ENCODE measurements at regions not wholly inside any gene's neighbourhood (a gene's known extent, or its start where the extent isn't known, plus 50 kb on each side); places are given as distances from the start of the nearest gene placed in this dataset.

- Histone ChIP-seq H3K36me3 (ENCODE audit: control insufficient read depth, low read length) (no peaks in the 10 kb centered on the region), H3K4me3 (ENCODE audit: low read length) (no peak overlapping the region), H3K4me1 (ENCODE audit: control insufficient read depth, low read length) (no peaks in the 10 kb centered on the region), H3K9me2 (replicated peaks; ENCODE audit: control insufficient read depth, low read length) (no peaks in the 10 kb centered on the region), H3F3A (ENCODE audit: control insufficient read depth, insufficient read depth) (no peaks in the 10 kb centered on the region), H3K27ac (ENCODE audit: low read depth, low read length) (no peak overlapping the region), H3K4me2 (ENCODE audit: low read length) (no peak overlapping the region), H3K9me3 (ENCODE audit: control insufficient read depth, insufficient read depth, low read length) (no peaks in the 10 kb centered on the region), H3K79me2 (ENCODE audit: control insufficient read depth, low read length) (no peaks in the 10 kb centered on the region), H3K27me3 (ENCODE audit: control insufficient read depth, low read length) (no peaks in the 10 kb centered on the region), H4K20me1 (ENCODE audit: control insufficient read depth, insufficient read depth, low read depth, low read length) (no peaks in the 10 kb centered on the region)
- no peak for TF ChIP-seq EZH2phosphoT487 (IDR thresholded peaks at IDR 0.05; ENCODE audit: borderline replicate concordance, low read length)
- TF ChIP-seq, protein P1, sequence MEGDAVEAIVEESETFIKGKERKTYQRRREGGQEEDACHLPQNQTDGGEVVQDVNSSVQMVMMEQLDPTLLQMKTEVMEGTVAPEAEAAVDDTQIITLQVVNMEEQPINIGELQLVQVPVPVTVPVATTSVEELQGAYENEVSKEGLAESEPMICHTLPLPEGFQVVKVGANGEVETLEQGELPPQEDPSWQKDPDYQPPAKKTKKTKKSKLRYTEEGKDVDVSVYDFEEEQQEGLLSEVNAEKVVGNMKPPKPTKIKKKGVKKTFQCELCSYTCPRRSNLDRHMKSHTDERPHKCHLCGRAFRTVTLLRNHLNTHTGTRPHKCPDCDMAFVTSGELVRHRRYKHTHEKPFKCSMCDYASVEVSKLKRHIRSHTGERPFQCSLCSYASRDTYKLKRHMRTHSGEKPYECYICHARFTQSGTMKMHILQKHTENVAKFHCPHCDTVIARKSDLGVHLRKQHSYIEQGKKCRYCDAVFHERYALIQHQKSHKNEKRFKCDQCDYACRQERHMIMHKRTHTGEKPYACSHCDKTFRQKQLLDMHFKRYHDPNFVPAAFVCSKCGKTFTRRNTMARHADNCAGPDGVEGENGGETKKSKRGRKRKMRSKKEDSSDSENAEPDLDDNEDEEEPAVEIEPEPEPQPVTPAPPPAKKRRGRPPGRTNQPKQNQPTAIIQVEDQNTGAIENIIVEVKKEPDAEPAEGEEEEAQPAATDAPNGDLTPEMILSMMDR (IDR thresholded peaks at IDR 0.05; ENCODE audit: low read depth, low read length, poor library complexity, severe bottlenecking) = no peak
Measured at GRCh38 chr6:14771016-14771415, 474.9 kb upstream of the JARID2 start.

DNA sequence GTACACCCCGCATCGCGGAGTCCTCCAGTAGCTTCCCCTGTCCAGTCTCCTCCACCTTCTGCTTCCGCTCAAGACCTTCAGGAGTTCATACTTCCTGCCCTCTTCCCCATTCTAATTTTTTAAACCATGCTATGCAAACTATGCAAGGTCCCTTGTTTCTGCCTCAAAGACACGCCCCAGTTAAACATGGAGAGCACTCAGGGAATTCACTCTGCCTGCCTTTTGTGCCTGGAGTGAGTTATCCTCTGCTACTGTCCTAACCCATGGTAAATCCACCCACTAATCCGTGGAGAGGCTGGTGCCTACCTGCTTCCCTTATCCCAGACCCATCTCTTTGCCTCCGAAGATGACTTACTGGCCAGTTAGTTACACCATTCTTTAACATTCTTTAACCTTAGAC lies 473.7 kb upstream of the JARID2 start:
- Histone ChIP-seq H3K36me3 (ENCODE audit: control insufficient read depth, low read length) (no peaks in the 10 kb centered on the region), H3K4me3 (ENCODE audit: low read length) (no peak overlapping the region), H3K9me2 (replicated peaks; ENCODE audit: control insufficient read depth, low read length) (no peaks in the 10 kb centered on the region), H3K79me2 (ENCODE audit: control insufficient read depth, low read length) (no peaks in the 10 kb centered on the region), H3K4me1 (ENCODE audit: control insufficient read depth, low read length) (no peaks in the 10 kb centered on the region), H3K4me2 (ENCODE audit: low read length) (0 out of 2 replicates have a peak overlapping the region, but pooled peaks have one; percentile 13), H4K20me1 (ENCODE audit: control insufficient read depth, insufficient read depth, low read depth, low read length) (no peaks in the 10 kb centered on the region), H3K27me3 (ENCODE audit: control insufficient read depth, low read length) (no peaks in the 10 kb centered on the region), H3K9me3 (ENCODE audit: control insufficient read depth, insufficient read depth, low read length) (no peaks in the 10 kb centered on the region), H3K27ac (ENCODE audit: low read depth, low read length) (no peak overlapping the region), H3F3A (ENCODE audit: control insufficient read depth, insufficient read depth) (no peaks in the 10 kb centered on the region)
- no peak for TF ChIP-seq EZH2phosphoT487 (IDR thresholded peaks at IDR 0.05; ENCODE audit: borderline replicate concordance, low read length)
- TF ChIP-seq, protein P1 (IDR thresholded peaks at IDR 0.05; ENCODE audit: low read depth, low read length, poor library complexity, severe bottlenecking) = no peak

GRCh38 chr6:14775528-14775927 lies 470.3 kb upstream of the JARID2 start:
- H3K4me1 ChIP-seq (ENCODE audit: control insufficient read depth, low read length) = no peaks in the 10 kb centered on the region
- H3K27ac ChIP-seq (ENCODE audit: low read depth, low read length) = no peak overlapping the region
- H3K4me2 ChIP-seq (ENCODE audit: low read length) = no peak overlapping the region
- no peaks in the 10 kb centered on the region for H4K20me1 ChIP-seq (ENCODE audit: control insufficient read depth, insufficient read depth, low read depth, low read length)
- no peaks in the 10 kb centered on the region for H3F3A ChIP-seq (ENCODE audit: control insufficient read depth, insufficient read depth)
- no peak overlapping the region for H3K4me3 ChIP-seq (ENCODE audit: low read length)
- no peaks in the 10 kb centered on the region for H3K27me3 ChIP-seq (ENCODE audit: control insufficient read depth, low read length)
- no peaks in the 10 kb centered on the region for H3K36me3 ChIP-seq (ENCODE audit: control insufficient read depth, low read length)
- no peaks in the 10 kb centered on the region for H3K9me2 ChIP-seq (replicated peaks; ENCODE audit: control insufficient read depth, low read length)
- H3K79me2 ChIP-seq (ENCODE audit: control insufficient read depth, low read length) = no peaks in the 10 kb centered on the region
- no peak for TF ChIP-seq EZH2phosphoT487 (IDR thresholded peaks at IDR 0.05; ENCODE audit: borderline replicate concordance, low read length)
- TF ChIP-seq, protein P1 (IDR thresholded peaks at IDR 0.05; ENCODE audit: low read depth, low read length, poor library complexity, severe bottlenecking) = no peak
- H3K9me3 ChIP-seq (ENCODE audit: control insufficient read depth, insufficient read depth, low read length) = no peaks in the 10 kb centered on the region

- H3K9me3 ChIP-seq (ENCODE audit: control insufficient read depth, insufficient read depth, low read length) = no peaks in the 10 kb centered on the region
- H3K9me2 ChIP-seq (replicated peaks; ENCODE audit: control insufficient read depth, low read length) = no peaks in the 10 kb centered on the region
- no peaks in the 10 kb centered on the region for H3K36me3 ChIP-seq (ENCODE audit: control insufficient read depth, low read length)
- no peaks in the 10 kb centered on the region for H4K20me1 ChIP-seq (ENCODE audit: control insufficient read depth, insufficient read depth, low read depth, low read length)
- no peak overlapping the region for H3K4me2 ChIP-seq (ENCODE audit: low read length)
- H3K4me1 ChIP-seq (ENCODE audit: control insufficient read depth, low read length) = no peaks in the 10 kb centered on the region
- TF ChIP-seq, protein P1 (IDR thresholded peaks at IDR 0.05; ENCODE audit: low read depth, low read length, poor library complexity, severe bottlenecking) = no peak
- no peak for TF ChIP-seq EZH2phosphoT487 (IDR thresholded peaks at IDR 0.05; ENCODE audit: borderline replicate concordance, low read length)
- H3K4me3 ChIP-seq (ENCODE audit: low read length) = no peak overlapping the region
- H3K27me3 ChIP-seq (ENCODE audit: control insufficient read depth, low read length) = no peaks in the 10 kb centered on the region
- H3K79me2 ChIP-seq (ENCODE audit: control insufficient read depth, low read length) = no peaks in the 10 kb centered on the region
- no peak overlapping the region for H3K27ac ChIP-seq (ENCODE audit: low read depth, low read length)
- H3F3A ChIP-seq (ENCODE audit: control insufficient read depth, insufficient read depth) = no peaks in the 10 kb centered on the region
Measured at GRCh38 chr6:14776307-14776706, 469.6 kb upstream of the JARID2 start.
